Aorta (tissue), 5 donors: ENCODE measurements at regions not wholly inside any gene's neighbourhood (a gene's known extent, or its start where the extent isn't known, plus 50 kb on each side); places are given as distances from the start of the nearest gene placed in this dataset.
"Not testable (repeated sequence)": the region's sequence is repeated elsewhere in the genome, so short reads cannot be mapped to it uniquely, and the experiment has no call there.

ENCODE experiments used
- ATAC-seq: fragments of 200-7000 bp; cut with Tn5 transposase; one replicate; pipeline ENCODE4 v1.9.1; 2022; ENCODE audit warnings: moderate library complexity; ENCODE audit not compliant: low FRiP score
- DNase-seq, 2 donors: peaks; one replicate each; pipeline ENCODE4 v3.0.0-alpha.2; 2020
- H3K27ac ChIP-seq, 2 donors: one replicate each; pipeline ENCODE4 v1.5.1; 2013; ENCODE audit warnings: low read length in 2 of 2, mild to moderate bottlenecking in 2 of 2, moderate library complexity in 2 of 2, control low read depth in 1 of 2, inconsistent platforms in 1 of 2, low read depth in 1 of 2
- H3K27me3 ChIP-seq, 2 donors: one replicate each; pipeline ENCODE4 v1.6.1; 2013; ENCODE audit warnings: control low read depth in 1 of 2, low read length in 1 of 2, mild to moderate bottlenecking in 1 of 2, moderate library complexity in 1 of 2; ENCODE audit not compliant: insufficient read depth in 2 of 2, control insufficient read depth in 1 of 2
- H3K36me3 ChIP-seq, 2 donors: one replicate each; pipeline ENCODE4 v1.6.1; 2013; ENCODE audit warnings: control low read depth in 1 of 2, low read length in 1 of 2, mild to moderate bottlenecking in 1 of 2; ENCODE audit not compliant: insufficient read depth in 2 of 2, control insufficient read depth in 1 of 2
- H3K4me1 ChIP-seq, 2 donors: one replicate each; pipeline ENCODE4 v1.6.1; 2013; ENCODE audit warnings: low read length in 2 of 2, control low read depth in 1 of 2, mild to moderate bottlenecking in 1 of 2, moderate library complexity in 1 of 2; ENCODE audit not compliant: insufficient read depth in 2 of 2, control insufficient read depth in 1 of 2
- H3K4me3 ChIP-seq, 2 donors: one replicate each; pipeline ENCODE4 v1.5.1; 2013; ENCODE audit warnings: low read length in 2 of 2, control low read depth in 1 of 2, mild to moderate bottlenecking in 1 of 2
- H3K9me3 ChIP-seq: one replicate; pipeline ENCODE4 v1.6.1; 2013; ENCODE audit warnings: mild to moderate bottlenecking, low read length; ENCODE audit not compliant: control insufficient read depth
- WGBS, 2 donors: extraction: QIAGEN DNeasy Blood & Tissue Kit; methylation state at CpG; one replicate each; pipeline ENCODE4 v1.1.7; 2013; 5-methylcytosine and 5-hydroxymethylcytosine counted together
- intact Hi-C, 2 donors: fragments of 100-400 bp; cut with DNase I; formaldehyde crosslinking; loops; one replicate each; pipeline versions ENCODE4 v1.14.2 to v1.15.0; 2022
- donor health status: healthy with polysubstance abuse.
- donor health status: Bipolar disorder and iron deficiency.
- donor health status: DM: no; HTN: no; CAD: no.
- donor health status: DM: no; HTN: no; CAD: no.
- donor health status: DM: yes; HTN: yes; CAD: no.

GRCh38 chr3:11717768-11718636, 74.3 kb upstream of the VGLL4 start:
- ATAC-seq (no peak), DNase-seq (no peak)
- Histone ChIP-seq H3K4me3 (peak overlapping the region; percentile 73 to 83), H3K9me3 (no peaks in the 10 kb centered on the region), H3K27ac (peak overlapping the region; percentile 83 to 94), H3K27me3 (no peaks in the 10 kb centered on the region), H3K4me1 (peaks cover 0 to 7% of the 10 kb centered on the region in 2 donors), H3K36me3 (no peaks in the 10 kb centered on the region)
- 2% methylated on average over 9 of the region's 9 CpGs for WGBS, 2 donors
- intact Hi-C loops, result loop anchor here (5.0 kb wide), 2 partner anchors 56 to 341 kb away; no protein-coding TSS in a partner anchor

- no peaks in the 10 kb centered on the region for H3K36me3 ChIP-seq
- H3K27ac ChIP-seq, result no peak overlapping the region
- H3K4me1 ChIP-seq, result peaks cover 3 to 7% of the 10 kb centered on the region in 2 donors
- peak overlapping the region in 1 of 2 donors; percentile 17 for H3K4me3 ChIP-seq
- intact Hi-C loops, result loop anchor here (5.0 kb wide), 2 partner anchors 55 to 340 kb away; no protein-coding TSS in a partner anchor
- ATAC-seq (no peak), DNase-seq (no peak)
- H3K27me3 ChIP-seq, result no peaks in the 10 kb centered on the region
- 5 to 7% methylated on average over 6 of the region's 6 CpGs for WGBS, 2 donors
- no peaks in the 10 kb centered on the region for H3K9me3 ChIP-seq
Measured at GRCh38 chr3:11717301-11717700, 73.6 kb upstream of the VGLL4 start.

- ATAC-seq (no peak), DNase-seq (no peak)
- intact Hi-C loops, result loop anchor here (5.0 kb wide), 2 partner anchors 54 to 339 kb away; no protein-coding TSS in a partner anchor
- WGBS, 2 donors, result 23 to 30% methylated on average over 6 of the region's 6 CpGs
- no peaks in the 10 kb centered on the region for H3K36me3 ChIP-seq
- no peaks in the 10 kb centered on the region for H3K27me3 ChIP-seq
- H3K27ac ChIP-seq, result no peak overlapping the region
- peaks cover 3 to 7% of the 10 kb centered on the region in 2 donors for H3K4me1 ChIP-seq
- H3K4me3 ChIP-seq, result peak overlapping the region in 1 of 2 donors; percentile 17
- no peaks in the 10 kb centered on the region for H3K9me3 ChIP-seq
Measured at GRCh38 chr3:11716573-11717290, 73.0 kb upstream of the VGLL4 start.

GRCh38 chr3:11713171-11713570, 69.5 kb upstream of the VGLL4 start:
- intact Hi-C loops, result no loop called here
- H3K27ac ChIP-seq, result no peak overlapping the region
- no peak overlapping the region for H3K4me3 ChIP-seq
- H3K27me3 ChIP-seq, result no peaks in the 10 kb centered on the region
- ATAC-seq (no peak), DNase-seq (no peak)
- no peaks in the 10 kb centered on the region for H3K36me3 ChIP-seq
- WGBS, 2 donors, result 49 to 58% methylated on average over 6 of the region's 6 CpGs
- H3K9me3 ChIP-seq, result no peaks in the 10 kb centered on the region
- peaks cover 3 to 7% of the 10 kb centered on the region in 2 donors for H3K4me1 ChIP-seq

- ATAC-seq, result no peak
- 92 to 94% methylated on average over 7 of the region's 7 CpGs for WGBS, 2 donors
- intact Hi-C loops, result no loop called here
- DNase-seq, result no peak
- H3K4me3 ChIP-seq, result no peak overlapping the region
- H3K4me1 ChIP-seq, result peaks cover 3 to 7% of the 10 kb centered on the region in 2 donors
- no peaks in the 10 kb centered on the region for H3K36me3 ChIP-seq
- H3K27ac ChIP-seq, result no peak overlapping the region
- no peaks in the 10 kb centered on the region for H3K27me3 ChIP-seq
- H3K9me3 ChIP-seq, result no peaks in the 10 kb centered on the region
Measured at GRCh38 chr3:11712646-11713045, 68.9 kb upstream of the VGLL4 start.

GRCh38 chr3:11711876-11712275, 68.2 kb upstream of the VGLL4 start:
- Histone ChIP-seq H3K27me3 (no peaks in the 10 kb centered on the region), H3K4me1 (peaks cover 3 to 7% of the 10 kb centered on the region in 2 donors), H3K4me3 (no peak overlapping the region), H3K9me3 (no peaks in the 10 kb centered on the region), H3K36me3 (no peaks in the 10 kb centered on the region), H3K27ac (no peak overlapping the region)
- no peak for DNase-seq
- 47 to 59% methylated on average over 5 of the region's 5 CpGs for WGBS, 2 donors
- ATAC-seq, result no peak
- intact Hi-C loops, result no loop called here

GRCh38 chr3:11709782-11710181, 66.1 kb upstream of the VGLL4 start:
- DNase-seq (no peak), ATAC-seq (no peak)
- H3K9me3 ChIP-seq, result no peaks in the 10 kb centered on the region
- H3K4me3 ChIP-seq, result no peak overlapping the region
- WGBS, 2 donors, result 96 to 99% methylated on average over 3 of the region's 3 CpGs
- H3K4me1 ChIP-seq, result peaks cover 0 to 3% of the 10 kb centered on the region in 2 donors
- intact Hi-C loops, result no loop called here
- H3K27ac ChIP-seq, result no peak overlapping the region
- no peaks in the 10 kb centered on the region for H3K36me3 ChIP-seq
- no peaks in the 10 kb centered on the region for H3K27me3 ChIP-seq

- H3K4me3 ChIP-seq, DNase-seq, H3K9me3 ChIP-seq, H3K27me3 ChIP-seq, H3K36me3 ChIP-seq, intact Hi-C loops, H3K4me1 ChIP-seq, H3K27ac ChIP-seq, ATAC-seq: not testable (repeated sequence)
- WGBS, 2 donors, result 58 to 90% methylated on average over 2 of the region's 2 CpGs
Measured at GRCh38 chr3:11707084-11707483, 63.4 kb upstream of the VGLL4 start.
